IMR-90 (cell line): ENCODE measurements at regions not wholly inside any gene's neighbourhood (a gene's known extent, or its start where the extent isn't known, plus 50 kb on each side); places are given as distances from the start of the nearest gene placed in this dataset.
A peak's percentile ranks its signal among the peaks of the same experiment; 100 is the strongest.

ENCODE experiments used
- ATAC-seq: fragments of 200-7000 bp; cut with Tn5 transposase; 2 replicates; pipeline ENCODE4 v1.9.1; 2020; ENCODE audit warnings: low read depth, mild to moderate bottlenecking, moderate library complexity
- BruUV-seq: library from RNA; stranded (reverse); fragments of 400-500 nt; replicated peaks from 2 replicates; lab custom pipeline; 2021; lab: Mats Ljungman, UMichigan
- CTCF ChIA-PET: fragments of 300-600 bp; formaldehyde crosslinking; extraction: SDS; loops from one replicate; lab custom pipeline; 2021; ENCODE audit warnings: antibody characterized with exemption; lab: Yijun Ruan, JAX
- POLR2A ChIA-PET: fragments of 300-600 bp; sonication (Branson Sonifier 250); formaldehyde crosslinking; loops from one replicate; lab custom pipeline; 2022; ENCODE audit warnings: antibody characterized with exemption; ENCODE audit not compliant: unreplicated experiment; lab: Charles Lee
- DNase-seq: peaks from one replicate; pipeline ENCODE4 v3.0.0; 2013
- H2AFZ ChIP-seq: replicated peaks from 2 replicates; pipeline ENCODE3; 2013; ENCODE audit warnings: low read length, mild to moderate bottlenecking; ENCODE audit not compliant: poor library complexity
- H2AK5ac ChIP-seq: 2 replicates; pipeline ENCODE4 v1.6.1; 2013; ENCODE audit warnings: low read depth, low read length, inconsistent platforms
- H2AK9ac ChIP-seq: replicated peaks from 2 replicates; pipeline ENCODE3; 2013; ENCODE audit warnings: mild to moderate bottlenecking, low read depth, low read length, moderate library complexity; ENCODE audit not compliant: poor library complexity
- H2BK120ac ChIP-seq: 2 replicates; pipeline ENCODE4 v1.6.1; 2013; ENCODE audit warnings: low read depth, low read length, inconsistent platforms
- H2BK15ac ChIP-seq: 3 replicates; pipeline ENCODE4 v1.6.1; 2013; ENCODE audit warnings: low read depth, low read length, inconsistent platforms
- H2BK20ac ChIP-seq: 2 replicates; pipeline ENCODE4 v1.6.1; 2013; ENCODE audit warnings: low read depth, mild to moderate bottlenecking, inconsistent platforms, low read length, moderate library complexity
- H2BK5ac ChIP-seq: 2 replicates; pipeline ENCODE4 v1.6.1; 2013; ENCODE audit warnings: mild to moderate bottlenecking, low read depth, low read length, inconsistent platforms; ENCODE audit not compliant: poor library complexity, severe bottlenecking
- H3K14ac ChIP-seq: replicated peaks from 2 replicates; pipeline ENCODE4 v1.6.1; 2013; ENCODE audit warnings: low read depth, low read length, inconsistent platforms
- H3K18ac ChIP-seq: 2 replicates; pipeline ENCODE4 v1.6.1; 2013; ENCODE audit warnings: low read depth, low read length, control low read depth
- H3K23ac ChIP-seq: 2 replicates; pipeline ENCODE4 v1.6.1; 2013; ENCODE audit warnings: low read depth, low read length, inconsistent platforms
- H3K27ac ChIP-seq: 2 replicates; pipeline ENCODE4 v1.5.1; 2013; ENCODE audit warnings: mild to moderate bottlenecking, control low read depth, low read length; ENCODE audit not compliant: insufficient read depth
- H3K27me3 ChIP-seq: 2 replicates; pipeline ENCODE4 v1.6.1; 2013; ENCODE audit warnings: low read length; ENCODE audit not compliant: control insufficient read depth, insufficient read depth
- H3K36me3 ChIP-seq: 2 replicates; pipeline ENCODE4 v1.6.1; 2013; ENCODE audit warnings: low read length, mixed read lengths; ENCODE audit not compliant: control insufficient read depth, insufficient read depth
- H3K4ac ChIP-seq: 2 replicates; pipeline ENCODE4 v1.6.1; 2013; ENCODE audit warnings: low read depth, low read length, inconsistent platforms
- H3K4me1 ChIP-seq: 2 replicates; pipeline ENCODE4 v1.6.1; 2013; ENCODE audit warnings: low read length, mixed read lengths; ENCODE audit not compliant: control insufficient read depth, insufficient read depth
- H3K4me2 ChIP-seq: 2 replicates; pipeline ENCODE4 v1.6.1; 2013; ENCODE audit warnings: low read depth, mild to moderate bottlenecking, control low read depth, low read length, moderate library complexity
- H3K4me3 ChIP-seq: 2 replicates; pipeline ENCODE4 v1.5.1; 2013; ENCODE audit warnings: low read depth, mild to moderate bottlenecking, control low read depth, low read length, moderate library complexity; ENCODE audit not compliant: insufficient read depth
- H3K56ac ChIP-seq: 2 replicates; pipeline ENCODE4 v1.6.1; 2013; ENCODE audit warnings: low read length, inconsistent platforms; ENCODE audit not compliant: insufficient read depth; ENCODE audit errors: extremely low read depth
- H3K79me1 ChIP-seq, 2 experiments: 2 replicates each; pipeline ENCODE4 v1.6.1; 2013; ENCODE audit warnings: low read length in 2 of 2, inconsistent platforms in 1 of 2, low read depth in 1 of 2
- H3K9ac ChIP-seq: 2 replicates; pipeline ENCODE4 v1.6.1; 2013; ENCODE audit warnings: low read depth, low read length, control low read depth
- H3K9me1 ChIP-seq: 2 replicates; pipeline ENCODE4 v1.6.1; 2013; ENCODE audit warnings: low read length, inconsistent platforms; ENCODE audit not compliant: insufficient read depth
- H3K9me3 ChIP-seq: 2 replicates; pipeline ENCODE4 v1.6.1; 2013; ENCODE audit warnings: low read length; ENCODE audit not compliant: control insufficient read depth, insufficient read depth
- H4K20me1 ChIP-seq: 2 replicates; pipeline ENCODE4 v1.6.1; 2013; ENCODE audit warnings: low read length, inconsistent platforms; ENCODE audit not compliant: insufficient read depth
- H4K5ac ChIP-seq: 2 replicates; pipeline ENCODE4 v1.6.1; 2013; ENCODE audit warnings: mild to moderate bottlenecking, low read depth, low read length, control low read depth
- H4K8ac ChIP-seq, 2 experiments: 2 replicates each; pipeline ENCODE4 v1.6.1; 2013; ENCODE audit warnings: low read depth in 2 of 2, low read length in 2 of 2, control low read depth in 1 of 2, inconsistent platforms in 1 of 2
- H4K91ac ChIP-seq: 2 replicates; pipeline ENCODE4 v1.6.1; 2013; ENCODE audit warnings: low read depth, low read length, inconsistent platforms; ENCODE audit not compliant: insufficient read depth
- CEBPB ChIP-seq: IDR thresholded peaks from 2 replicates; pipeline ENCODE4 v1.6.1; 2012; ENCODE audit warnings: low read depth, low read length, improper control_type of control experiment
- CHD1 ChIP-seq: IDR thresholded peaks from 2 replicates; pipeline ENCODE4 v1.6.1; 2012; ENCODE audit warnings: low read depth, low read length, improper control_type of control experiment
- dilution Hi-C: fragments of 300-500 bp; cut with HindIII; formaldehyde crosslinking; loops from one replicate; pipeline ENCODE4 v1.14.3; 2018; ENCODE audit warnings: low sequenced_read_pairs; ENCODE audit not compliant: unreplicated experiment
- in situ Hi-C: fragments of 300-500 bp; cut with MboI; formaldehyde crosslinking; loops from 3 replicates; pipeline ENCODE4 v1.14.3; 2019; ENCODE audit warnings: low sequenced_read_pairs, inconsistent platforms, mixed read lengths
- intact Hi-C: fragments of 100-400 bp; cut with micrococcal nuclease; formaldehyde crosslinking; loops from 2 replicates; pipeline ENCODE4 v1.10.0; 2022

DNA sequence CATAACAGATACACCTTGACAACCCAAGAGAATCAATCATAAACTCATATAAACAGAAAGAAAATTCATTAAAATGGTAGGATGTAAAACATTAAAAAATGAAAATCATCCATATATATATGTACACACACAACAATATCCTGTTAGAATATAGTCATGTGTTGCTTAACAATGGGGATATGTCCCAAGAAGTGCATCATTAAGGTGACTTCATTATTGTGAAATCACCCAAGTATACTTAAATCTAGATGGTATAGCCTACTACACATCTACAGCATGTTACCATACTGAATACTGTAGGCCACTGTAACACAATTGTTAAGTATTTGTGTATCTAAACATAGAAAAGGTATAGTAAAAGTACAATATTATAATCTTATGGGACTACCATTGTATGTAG, 115.8 kb upstream of the TMEM168 start:
- in situ Hi-C loops (no loop called here), intact Hi-C loops (no loop called here), dilution Hi-C loops (no loop called here)
- Histone ChIP-seq H4K91ac (no peak overlapping the region), H2BK15ac (no peak overlapping the region), H2AK5ac (no peak overlapping the region), H3K9me3 (no peaks in the 10 kb centered on the region), H3K14ac (no peak overlapping the region), H3K4me1 (no peaks in the 10 kb centered on the region), H3K36me3 (peaks cover 4% of the 10 kb centered on the region), H3K27ac (no peak overlapping the region), H3K9ac (no peak overlapping the region), H3K56ac (no peak overlapping the region), H3K4me3 (no peak overlapping the region), H3K27me3 (no peaks in the 10 kb centered on the region), H3K9me1 (no peaks in the 10 kb centered on the region), H4K8ac (no peak overlapping the region), H2BK20ac (no peak overlapping the region), H2AK9ac (no peak overlapping the region), H2BK120ac (no peak overlapping the region), H3K79me1 (peaks cover 13 to 16% of the 10 kb centered on the region in 2 experiments), H4K20me1 (peaks cover 3% of the 10 kb centered on the region; the same call in 1 of the 2 replicates), H3K18ac (no peak overlapping the region), H4K5ac (no peak overlapping the region), H3K4me2 (no peak overlapping the region), H2AFZ (no peak overlapping the region), H2BK5ac (no peak overlapping the region), H3K4ac (no peak overlapping the region), H3K23ac (no peak overlapping the region)
- BruUV-seq: no TSS peak
- TF ChIP-seq CEBPB (peak; percentile 75), CHD1 (no peak)
- POLR2A ChIA-PET: no interaction called here
- ATAC-seq (no peak), DNase-seq (no peak)
- CTCF ChIA-PET: no interaction called here
